ENCODE measurements at regions not wholly inside any gene's neighbourhood (a gene's known extent, or its start where the extent isn't known, plus 50 kb on each side); places are given as distances from the start of the nearest gene placed in this dataset.
"Not testable (repeated sequence)": the region's sequence is repeated elsewhere in the genome, so short reads cannot be mapped to it uniquely, and the experiment has no call there.

DNA sequence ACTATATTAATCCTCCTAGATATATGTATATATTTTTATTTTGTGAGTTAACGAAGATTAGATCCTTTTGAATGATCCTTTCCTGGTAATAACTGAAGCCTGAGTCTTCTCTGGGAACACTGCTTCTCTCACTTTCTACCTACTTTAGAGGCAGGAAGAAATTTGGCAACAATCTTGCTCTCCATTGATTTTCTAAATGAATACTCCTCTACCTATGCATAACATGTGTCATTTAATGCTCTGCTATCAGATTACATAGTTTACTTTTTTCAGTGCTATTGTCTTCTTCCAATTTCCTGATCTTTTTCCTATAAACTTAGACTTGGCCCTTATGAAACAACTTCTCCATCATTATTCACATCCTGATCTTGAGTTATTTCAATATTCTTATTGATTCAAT, 60.4 kb upstream of the PDHA2 start:
- DNase-seq (ENCODE audit: low read depth), result no peak

DNA sequence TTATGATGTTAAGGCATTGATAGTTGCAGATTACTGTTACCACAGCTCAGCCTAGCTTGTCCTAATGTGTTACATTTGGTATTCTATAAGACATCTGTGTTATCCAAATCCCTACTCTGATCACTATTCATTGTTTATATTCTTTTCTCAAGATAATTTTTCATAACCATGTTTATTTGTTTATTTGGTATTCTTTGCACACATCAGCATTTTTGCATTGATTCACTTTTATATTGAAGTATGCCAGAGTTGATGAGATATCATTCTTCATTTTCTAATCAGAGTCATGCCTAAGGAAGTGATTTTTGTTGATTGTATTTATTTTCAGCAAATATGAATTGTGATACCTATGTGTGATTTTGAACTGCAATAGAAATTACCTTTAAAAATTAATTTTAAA, 61.2 kb upstream of the PDHA2 start:
- DNase-seq (ENCODE audit: low read depth), result no peak

DNA sequence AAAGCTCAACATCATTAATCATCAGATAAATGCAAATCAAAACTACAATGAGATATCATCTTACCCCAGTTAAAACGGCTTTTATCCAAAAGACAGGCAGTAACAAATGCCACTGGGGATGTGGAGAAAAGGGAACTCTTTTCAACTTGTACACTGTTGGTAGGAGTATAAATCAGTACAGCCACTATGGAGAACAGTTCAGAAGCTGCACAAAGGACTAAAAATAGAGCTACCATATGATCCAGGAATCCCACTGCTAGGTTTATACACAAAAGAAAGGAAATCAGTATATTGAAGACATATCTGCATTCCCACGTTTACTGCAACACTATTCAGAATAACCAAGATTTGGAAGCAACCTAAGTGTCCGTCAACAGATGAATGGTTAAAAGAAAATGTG, 69.3 kb upstream of the PDHA2 start:
- not testable (repeated sequence) for DNase-seq (ENCODE audit: low read depth)

DNA sequence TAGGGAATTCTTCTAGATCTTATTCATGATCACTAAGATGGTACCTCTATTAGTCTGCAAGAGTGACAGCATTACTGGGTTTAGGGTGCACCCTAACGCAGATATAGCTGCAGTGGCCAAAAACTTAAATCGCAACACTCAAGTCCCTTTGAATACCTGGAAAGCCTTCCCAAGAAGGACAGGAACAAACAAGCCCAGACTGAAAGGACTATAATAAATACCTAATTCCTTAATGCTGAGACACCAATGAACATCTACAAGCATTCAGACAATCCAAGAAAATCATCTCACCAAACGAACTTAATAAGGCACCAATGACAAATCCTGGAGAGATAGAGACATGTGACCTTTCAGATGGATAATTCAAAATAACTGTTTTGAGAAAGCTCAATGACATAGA, 74.9 kb upstream of the PDHA2 start:
- no peak for DNase-seq (ENCODE audit: low read depth)

DNA sequence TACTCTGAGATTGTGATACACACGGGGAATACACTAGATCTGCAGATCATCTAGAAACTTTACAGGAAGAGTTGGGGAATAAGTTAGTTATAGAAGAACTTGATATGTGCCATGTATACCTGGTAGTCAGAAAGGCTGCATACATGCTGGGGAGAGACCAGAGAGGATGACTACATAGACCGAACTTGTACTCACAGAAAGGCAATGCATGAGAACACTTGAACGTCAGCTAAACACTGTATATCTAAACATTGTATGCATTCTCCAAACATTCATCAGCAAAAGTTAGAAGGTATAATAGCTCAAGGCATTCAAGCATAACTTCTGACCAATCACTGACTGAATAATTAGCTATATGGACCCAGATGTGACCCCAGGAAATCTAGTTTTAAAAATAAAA, 78.0 kb upstream of the PDHA2 start:
- no peak for DNase-seq (ENCODE audit: low read depth)

DNA sequence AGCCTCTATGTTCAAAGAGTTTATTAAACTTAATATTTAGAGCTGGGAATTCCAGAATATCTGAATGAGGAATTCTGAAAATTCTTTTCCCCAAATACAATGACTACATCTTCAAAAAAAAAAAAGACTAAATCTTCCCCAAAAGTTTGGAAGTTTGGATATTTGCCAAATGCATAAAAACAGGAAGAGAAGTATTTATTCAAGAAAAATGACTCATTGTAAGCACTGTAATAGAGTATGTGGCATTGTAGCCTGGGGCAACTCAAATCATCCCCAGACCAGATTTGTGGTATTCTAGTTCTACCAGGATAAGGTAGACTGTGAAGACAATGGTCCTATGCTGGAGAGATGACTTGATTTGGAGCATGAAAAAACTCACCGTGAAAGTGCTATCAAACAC, 78.5 kb upstream of the PDHA2 start:
- DNase-seq (ENCODE audit: low read depth), result peak; percentile 3

DNA sequence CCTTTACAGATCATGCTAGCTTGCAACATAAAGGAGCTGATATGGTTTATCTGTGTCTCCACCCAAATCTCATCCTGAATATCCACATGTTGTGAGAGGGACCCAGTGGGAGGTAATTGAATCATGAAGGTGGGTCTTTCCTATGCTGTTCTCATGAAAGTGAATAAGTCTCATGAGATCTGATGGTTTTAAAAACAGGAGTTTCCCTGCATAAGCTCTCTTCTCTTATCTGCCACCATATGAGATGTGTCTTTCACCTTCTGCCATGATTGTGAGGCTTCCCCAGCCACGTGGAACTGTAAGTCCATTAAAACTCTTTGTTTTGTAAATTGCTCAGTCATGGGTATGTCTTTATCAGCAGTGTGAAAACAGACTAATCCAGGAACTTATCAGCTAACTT, 79.2 kb upstream of the PDHA2 start:
- not testable (repeated sequence) for DNase-seq (ENCODE audit: low read depth)

DNA sequence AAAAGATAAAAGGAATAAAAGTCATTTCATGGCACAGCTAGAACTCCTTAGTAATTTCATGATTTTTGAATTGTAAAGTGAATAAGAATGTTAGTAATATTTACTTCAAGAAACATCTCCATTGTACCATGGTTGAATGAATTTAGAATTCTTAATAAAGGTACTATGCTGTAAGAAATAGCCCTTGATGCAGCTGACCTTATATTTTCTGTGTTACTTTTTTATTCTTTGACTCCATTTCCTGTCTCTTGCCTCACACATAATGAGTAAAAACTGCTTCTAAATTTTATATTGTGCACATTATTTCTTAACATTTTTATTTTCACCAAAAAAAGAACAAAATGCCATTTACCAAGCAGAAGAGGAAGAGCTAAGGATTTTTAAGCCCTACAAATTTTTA, 81.9 kb upstream of the PDHA2 start:
- no peak for DNase-seq (ENCODE audit: low read depth)

DNA sequence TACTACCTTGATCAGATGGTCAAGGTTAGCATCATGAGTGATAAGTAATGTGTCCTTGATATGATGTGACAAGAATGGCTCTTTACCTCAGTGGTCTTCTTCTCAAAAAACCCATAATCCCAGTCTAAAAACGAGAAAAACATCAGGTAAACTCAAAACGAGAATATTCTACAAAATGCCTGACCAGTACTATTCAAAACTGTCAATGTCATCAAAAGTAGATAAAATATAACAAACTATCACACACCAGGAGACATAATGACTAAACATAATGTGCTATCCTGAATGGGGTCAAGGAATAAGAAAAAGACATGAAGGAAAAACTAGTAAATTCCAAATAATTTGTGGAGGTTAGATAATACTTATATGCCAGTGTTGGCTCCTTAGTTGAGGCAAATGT, 85.2 kb upstream of the PDHA2 start:
- no peak for DNase-seq (ENCODE audit: low read depth)

DNA sequence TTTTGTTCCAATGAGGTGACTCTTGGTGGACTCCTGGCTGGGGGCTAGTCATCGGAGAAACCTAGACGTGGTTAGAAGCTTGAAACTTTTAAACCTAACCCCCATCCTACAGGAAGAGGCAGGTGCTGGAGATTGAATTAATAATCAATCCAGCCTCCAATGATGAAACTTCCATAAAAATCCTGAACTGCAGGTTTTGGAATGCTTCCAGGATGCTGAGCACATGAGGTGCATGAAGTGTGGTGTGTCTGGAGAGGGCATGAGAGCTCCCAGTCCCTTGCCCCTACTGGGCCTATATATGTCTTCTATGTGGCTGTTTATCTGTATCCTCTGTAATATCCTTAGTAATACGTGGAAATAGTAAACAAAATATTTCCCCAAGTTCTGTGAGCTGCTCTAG, 90.7 kb upstream of the PDHA2 start:
- no peak for DNase-seq (ENCODE audit: low read depth)

DNA sequence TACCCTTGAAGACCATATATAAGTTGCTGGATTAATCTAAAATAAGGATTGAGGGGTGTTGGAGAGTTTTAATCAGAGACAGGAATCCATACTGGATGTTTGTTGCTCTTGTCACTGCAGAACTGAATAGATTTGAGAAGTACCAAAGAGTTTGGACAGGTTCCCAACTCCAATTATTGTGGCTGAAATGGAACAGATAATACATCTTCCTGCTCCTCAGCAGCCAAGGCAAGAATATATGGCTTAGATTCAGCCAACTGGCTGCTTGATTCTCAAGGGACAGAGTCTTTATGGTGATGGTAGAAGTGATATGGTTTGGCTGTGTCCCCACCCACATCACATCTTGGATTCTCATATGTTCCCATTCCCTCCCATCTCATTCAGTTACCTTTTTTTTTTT, 97.0 kb upstream of the PDHA2 start:
- no peak for DNase-seq (ENCODE audit: low read depth)

DNA sequence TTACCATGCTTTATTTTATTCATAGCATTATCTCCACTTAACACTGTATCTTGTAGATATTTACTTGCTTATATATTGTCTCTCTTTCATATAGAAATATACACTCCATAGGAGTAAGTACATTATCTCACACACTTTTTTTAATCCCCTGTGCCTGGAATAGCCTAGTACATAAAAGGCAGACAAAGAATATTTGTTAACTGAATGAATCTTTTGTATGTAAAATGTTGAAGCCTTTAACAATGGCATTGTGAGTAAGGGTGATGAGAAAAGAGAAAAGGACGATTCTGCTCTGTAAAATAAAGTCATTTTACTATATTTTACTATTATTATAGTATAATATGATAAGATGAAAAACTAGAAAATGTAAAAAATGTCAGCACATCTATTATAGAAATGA, 97.7 kb upstream of the PDHA2 start:
- DNase-seq (ENCODE audit: low read depth), result no peak

DNA sequence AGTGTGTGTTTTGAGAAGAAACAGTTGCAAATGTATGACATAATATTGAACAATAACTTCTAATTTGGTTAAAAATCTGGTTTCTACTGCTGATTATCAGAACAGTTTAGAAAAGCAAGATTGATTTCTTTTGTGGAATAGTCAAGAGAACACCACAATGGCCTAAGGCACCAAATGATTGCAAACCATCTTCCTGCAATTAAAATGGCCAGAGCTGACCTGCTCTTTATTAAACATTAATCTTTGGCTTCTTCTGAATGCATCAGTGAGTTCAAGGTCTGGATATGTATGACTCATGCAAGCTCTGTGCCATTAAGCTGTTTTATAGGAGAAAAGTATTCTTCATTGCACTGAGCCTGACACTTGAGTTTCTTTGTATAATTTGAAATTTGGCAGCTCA, 107.8 kb upstream of the PDHA2 start:
- DNase-seq (ENCODE audit: low read depth), result no peak

DNA sequence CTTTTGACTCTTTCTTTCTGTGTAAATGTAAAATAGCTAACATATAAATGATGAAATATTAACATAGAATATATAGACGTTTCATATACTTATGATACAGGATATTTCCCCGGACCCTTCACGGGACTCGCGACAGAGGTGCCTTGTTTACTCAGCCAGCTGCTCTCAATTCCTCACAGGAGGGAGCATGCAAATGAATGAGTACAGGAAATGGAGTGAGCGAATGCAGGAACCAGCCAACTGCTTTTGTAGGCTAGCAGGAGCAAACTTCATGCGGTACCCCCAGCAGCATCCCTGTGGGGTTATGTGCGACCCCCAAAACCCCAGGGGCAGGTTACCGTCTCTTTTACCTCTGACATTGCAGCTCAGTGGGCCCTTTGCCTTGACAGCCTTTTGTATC, 110.3 kb upstream of the PDHA2 start:
- DNase-seq (ENCODE audit: low read depth), result no peak

DNA sequence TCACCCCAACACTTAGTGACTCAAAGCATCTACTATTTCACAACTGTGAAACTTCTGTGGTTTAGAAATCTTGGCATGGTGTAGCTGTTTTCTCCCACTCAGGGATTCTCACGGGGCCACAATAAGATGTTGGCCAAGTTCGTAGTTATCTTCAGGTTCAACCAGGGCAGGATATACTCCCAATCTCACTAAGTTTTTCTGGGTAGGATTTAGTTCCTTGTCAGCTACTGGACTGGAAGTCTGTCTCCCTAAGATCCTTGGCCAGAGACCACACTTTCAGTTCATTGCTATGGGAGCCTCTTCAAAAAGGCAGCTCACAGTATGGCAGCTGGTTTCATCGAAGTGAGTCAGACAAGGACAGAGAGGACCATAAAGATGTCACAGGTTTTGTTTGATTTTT, 111.7 kb upstream of the PDHA2 start:
- no peak for DNase-seq (ENCODE audit: low read depth)

DNA sequence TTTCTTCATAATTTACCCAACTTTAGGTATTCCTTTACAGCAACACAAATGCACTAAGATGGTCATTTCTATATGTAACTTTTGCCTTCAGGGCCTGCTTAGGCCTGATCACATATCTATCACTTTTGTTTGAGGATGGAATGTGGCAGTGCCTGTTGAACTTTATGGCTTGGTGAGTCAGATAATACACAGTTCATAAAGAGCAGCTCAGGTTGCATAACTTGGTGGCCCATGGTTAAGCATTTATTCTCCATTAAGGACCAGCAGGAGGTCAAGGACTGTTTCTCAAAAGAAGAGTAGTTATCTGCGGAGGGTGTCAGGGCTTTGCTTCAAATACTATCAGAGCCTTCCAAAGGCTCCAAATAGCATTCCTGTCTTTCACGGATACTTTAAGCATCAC, 124.1 kb upstream of the PDHA2 start:
- no peak for DNase-seq (ENCODE audit: low read depth)

DNA sequence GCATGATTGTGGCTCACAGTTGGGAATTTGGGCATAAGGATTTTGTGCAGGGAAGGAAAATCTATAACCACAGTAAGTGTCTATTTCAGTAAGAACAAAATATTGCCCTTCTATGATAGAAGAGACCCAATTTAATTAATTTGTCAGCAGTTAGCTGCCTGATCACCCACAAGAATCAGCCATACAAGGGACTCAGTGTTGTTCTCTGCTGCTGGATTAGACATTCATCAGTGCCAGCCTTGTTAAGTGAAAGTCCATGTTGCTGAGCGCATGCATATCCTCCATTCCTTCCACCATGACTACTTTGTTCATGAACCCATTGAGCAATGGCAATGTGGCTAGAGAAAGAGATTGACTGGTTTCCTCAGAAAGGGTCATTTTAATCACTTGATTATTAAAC, 125.3 kb upstream of the PDHA2 start:
- no peak for DNase-seq (ENCODE audit: low read depth)

DNA sequence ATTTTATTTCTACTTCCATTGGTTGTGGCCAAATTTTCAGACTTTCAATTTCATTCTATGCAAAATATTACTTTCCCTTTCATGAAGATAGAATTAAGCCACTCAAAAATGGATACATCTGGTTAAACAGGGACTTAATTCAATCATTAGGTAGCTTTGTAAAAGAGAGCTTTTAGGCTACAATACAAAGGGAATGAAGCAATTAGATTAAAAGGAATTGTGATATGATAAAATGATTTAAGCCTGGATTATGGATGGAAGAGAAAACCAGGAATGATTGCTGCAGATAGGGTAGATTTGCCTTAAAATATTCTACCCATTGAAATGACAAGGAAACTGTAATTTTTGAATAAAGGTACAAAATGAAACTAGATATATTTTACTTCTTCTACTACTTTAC, 134.6 kb upstream of the PDHA2 start:
- DNase-seq (ENCODE audit: low read depth), result no peak

DNA sequence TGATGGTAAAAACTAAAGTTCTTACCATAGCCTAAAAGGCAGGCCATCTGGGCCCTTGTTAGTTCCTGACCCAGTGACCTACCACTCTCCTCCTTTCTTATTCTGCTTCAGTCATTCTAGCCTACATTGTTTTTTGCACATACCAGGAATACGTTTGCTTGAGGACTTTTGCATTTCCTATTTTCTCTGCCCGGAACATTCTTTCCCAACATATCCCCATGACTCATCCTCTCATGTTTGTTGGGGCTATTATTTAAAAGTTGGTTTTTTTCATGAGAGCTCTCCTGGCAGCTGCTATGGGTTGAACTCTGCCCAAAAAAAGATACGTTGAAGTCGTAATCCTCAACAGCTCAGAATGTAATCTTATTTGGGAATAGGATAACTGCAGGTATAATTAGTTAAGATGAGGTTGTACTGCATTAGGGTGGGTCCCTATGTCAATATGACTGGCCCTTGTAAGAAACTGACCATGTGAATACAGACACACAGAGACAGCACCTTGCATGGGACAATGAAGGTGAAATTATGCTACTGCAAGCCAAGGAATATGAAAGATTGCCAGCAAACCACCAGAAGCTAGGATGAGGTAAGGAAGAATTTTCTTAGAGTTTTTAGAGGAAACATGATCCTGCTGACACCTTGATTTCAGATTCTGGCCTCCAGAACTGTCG, 138.3 kb upstream of the PDHA2 start:
- DNase-seq (ENCODE audit: low read depth), result no peak

DNA sequence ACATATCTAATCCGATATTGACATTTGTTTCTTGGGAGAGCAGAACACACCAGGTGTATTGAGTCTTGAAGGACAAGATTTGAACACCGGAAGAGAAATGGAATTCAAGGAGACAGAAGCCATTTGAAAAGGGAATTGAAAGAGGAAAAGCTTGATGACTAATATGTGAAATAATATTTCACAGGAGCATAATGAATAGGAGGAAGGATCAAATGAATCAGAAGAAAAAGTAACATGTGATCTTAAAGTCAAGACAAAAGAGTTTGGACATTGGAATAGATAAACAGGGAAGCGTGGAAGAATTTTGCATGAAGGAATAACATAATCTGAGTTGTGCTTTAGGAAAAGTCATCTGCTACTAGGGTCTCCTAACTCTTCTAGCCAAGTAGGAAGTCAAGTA, 145.5 kb upstream of the PDHA2 start:
- no peak for DNase-seq (ENCODE audit: low read depth)

DNA sequence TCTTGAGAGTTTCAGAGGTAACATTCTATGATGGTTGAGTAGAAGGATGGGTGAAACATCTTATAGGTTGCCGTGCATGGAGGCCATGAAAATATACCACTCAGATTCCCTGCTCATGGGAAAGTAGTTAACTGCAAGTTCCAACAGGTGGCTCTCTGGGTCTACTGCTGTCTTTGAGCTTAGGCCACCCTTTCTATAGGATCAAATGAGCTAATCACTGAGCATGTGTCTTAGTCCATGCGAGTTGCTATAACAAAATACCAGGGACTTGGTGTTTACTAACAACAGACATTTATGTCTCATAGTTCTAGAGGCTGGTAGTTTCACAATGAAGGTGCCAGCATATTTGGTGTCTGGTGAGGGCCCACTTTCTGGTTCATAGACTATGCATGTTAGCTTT, 144.8 kb upstream of the UNC5C start:
- DNase-seq (ENCODE audit: low read depth), result no peak

DNA sequence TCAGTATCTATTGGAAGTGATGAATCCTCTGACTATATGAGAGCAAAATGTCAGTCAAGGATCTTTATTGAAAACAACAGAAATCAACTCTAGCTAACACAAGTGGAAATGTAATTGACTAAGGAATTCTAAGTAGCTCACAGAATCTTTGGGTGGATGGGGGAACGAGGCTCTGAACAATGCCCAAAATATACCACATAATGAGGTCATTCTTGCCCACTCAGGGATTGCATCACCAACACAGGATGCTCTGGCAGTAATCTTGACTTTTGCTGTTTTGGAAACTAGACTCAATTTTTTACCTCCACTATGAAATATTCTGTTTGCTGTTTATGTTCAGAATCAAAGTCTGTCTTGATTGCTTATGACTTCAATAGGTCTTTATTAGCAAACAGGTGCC, 127.4 kb upstream of the UNC5C start:
- no peak for DNase-seq (ENCODE audit: low read depth)

DNA sequence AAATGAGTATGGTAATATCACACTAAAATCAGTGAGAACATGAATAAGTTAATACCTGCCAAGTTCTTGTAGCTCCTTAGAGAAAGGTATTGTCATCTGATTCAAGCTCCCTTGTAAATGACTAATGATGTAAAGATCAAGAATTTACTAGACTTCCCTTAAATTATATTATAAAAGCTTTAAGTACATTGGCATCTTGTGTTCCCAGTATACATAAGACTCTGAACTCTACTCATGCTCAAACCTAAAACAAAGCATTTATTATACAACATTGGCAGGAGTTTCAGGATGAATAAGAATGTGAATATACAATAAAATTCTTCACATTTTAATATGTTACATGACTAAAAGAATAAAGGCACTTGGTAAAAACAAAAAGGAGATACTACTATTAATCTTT, 126.8 kb upstream of the UNC5C start:
- no peak for DNase-seq (ENCODE audit: low read depth)

DNA sequence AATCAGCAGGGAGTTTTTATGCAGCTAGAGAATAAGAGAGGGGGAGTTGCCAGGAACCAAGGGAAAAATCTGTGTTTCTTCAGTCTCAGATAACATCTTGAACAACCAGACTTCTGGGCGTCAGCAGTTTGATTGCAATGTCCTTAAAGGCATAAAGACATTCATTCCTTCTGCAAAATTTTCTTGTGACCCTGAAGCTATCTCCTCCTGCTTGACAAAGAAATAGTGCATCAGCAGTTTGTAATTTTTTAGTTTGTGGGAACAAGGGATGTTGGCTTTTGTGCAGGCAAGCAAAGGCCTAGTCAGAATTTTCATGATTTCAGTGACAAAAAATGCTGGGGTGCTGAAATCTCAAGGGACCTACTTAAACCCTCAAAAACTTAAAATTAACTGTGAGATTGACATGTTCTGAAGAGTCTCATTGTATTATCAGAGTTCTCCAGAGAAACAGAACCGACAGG, 125.8 kb upstream of the UNC5C start:
- no peak for DNase-seq (ENCODE audit: low read depth)

DNA sequence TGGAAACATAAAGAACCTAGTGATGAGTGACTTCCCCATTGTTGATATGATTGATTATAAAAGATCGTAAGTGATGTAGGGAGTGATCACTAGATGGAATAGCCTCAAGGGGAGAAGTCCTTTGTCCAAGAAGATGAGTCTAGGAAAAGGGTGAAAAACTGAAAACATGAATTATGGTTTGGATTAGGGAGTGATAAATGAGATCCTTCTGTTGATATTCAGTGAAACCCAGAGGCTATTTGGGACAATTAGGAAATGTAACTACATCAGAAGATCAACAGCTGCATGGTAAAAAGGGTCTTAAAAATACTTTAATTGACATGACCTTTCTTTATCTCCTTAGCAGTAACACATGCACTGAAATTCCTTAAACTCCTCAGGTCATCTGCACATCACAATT, 124.0 kb upstream of the UNC5C start:
- no peak for DNase-seq (ENCODE audit: low read depth)
